K562 (cell line): ENCODE measurements at regions not wholly inside any gene's neighbourhood (a gene's known extent, or its start where the extent isn't known, plus 50 kb on each side); places are given as distances from the start of the nearest gene placed in this dataset.

Experiments
- TRIM28 ChIP-seq: fragments of 450-650 bp; IDR thresholded peaks from 2 replicates; pipeline ENCODE4 v1.6.1; 2017
- TF ChIP-seq, protein P1 (sequence below), 2 experiments: fragments of 450-650 bp in 1 of 2; sonication (generic) in 1 of 2; formaldehyde crosslinking in 1 of 2; IDR thresholded peaks; 2 replicates each; pipeline versions ENCODE4 v1.7.1 to v1.9.0; 2016 to 2022; ENCODE audit warnings: inconsistent platforms in 1 of 2, mild to moderate bottlenecking in 1 of 2, missing genetic modification reagents in 1 of 2

DNA sequence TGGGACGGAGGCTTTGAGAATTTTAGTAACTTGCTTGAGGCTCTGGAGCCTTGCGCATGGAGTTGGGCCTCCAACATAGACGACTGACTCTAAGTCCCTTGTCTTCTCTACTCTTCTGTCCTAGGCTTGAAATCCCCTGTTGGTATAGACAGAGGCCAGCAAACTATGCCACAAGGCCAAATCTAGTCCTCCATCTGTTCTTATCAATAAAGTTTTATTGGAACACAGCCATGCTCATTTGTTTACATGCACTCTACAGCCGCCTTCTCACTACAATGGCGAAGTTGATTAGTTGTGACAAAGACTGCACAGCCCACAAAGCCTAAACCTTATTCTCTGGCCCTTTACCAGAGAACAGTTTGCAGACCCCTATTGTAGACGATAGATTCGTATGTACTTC lies 174.1 kb upstream of the ZFP64 start (continued):
- TF ChIP-seq, protein P1, sequence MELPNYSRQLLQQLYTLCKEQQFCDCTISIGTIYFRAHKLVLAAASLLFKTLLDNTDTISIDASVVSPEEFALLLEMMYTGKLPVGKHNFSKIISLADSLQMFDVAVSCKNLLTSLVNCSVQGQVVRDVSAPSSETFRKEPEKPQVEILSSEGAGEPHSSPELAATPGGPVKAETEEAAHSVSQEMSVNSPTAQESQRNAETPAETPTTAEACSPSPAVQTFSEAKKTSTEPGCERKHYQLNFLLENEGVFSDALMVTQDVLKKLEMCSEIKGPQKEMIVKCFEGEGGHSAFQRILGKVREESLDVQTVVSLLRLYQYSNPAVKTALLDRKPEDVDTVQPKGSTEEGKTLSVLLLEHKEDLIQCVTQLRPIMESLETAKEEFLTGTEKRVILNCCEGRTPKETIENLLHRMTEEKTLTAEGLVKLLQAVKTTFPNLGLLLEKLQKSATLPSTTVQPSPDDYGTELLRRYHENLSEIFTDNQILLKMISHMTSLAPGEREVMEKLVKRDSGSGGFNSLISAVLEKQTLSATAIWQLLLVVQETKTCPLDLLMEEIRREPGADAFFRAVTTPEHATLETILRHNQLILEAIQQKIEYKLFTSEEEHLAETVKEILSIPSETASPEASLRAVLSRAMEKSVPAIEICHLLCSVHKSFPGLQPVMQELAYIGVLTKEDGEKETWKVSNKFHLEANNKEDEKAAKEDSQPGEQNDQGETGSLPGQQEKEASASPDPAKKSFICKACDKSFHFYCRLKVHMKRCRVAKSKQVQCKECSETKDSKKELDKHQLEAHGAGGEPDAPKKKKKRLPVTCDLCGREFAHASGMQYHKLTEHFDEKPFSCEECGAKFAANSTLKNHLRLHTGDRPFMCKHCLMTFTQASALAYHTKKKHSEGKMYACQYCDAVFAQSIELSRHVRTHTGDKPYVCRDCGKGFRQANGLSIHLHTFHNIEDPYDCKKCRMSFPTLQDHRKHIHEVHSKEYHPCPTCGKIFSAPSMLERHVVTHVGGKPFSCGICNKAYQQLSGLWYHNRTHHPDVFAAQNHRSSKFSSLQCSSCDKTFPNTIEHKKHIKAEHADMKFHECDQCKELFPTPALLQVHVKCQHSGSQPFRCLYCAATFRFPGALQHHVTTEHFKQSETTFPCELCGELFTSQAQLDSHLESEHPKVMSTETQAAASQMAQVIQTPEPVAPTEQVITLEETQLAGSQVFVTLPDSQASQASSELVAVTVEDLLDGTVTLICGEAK (IDR thresholded peaks at IDR 0.05), result peak; percentile 86
- TF ChIP-seq, protein P1 (CRISPR knock-in tag; IDR thresholded peaks at IDR 0.05), result peak; percentile 57; the same call in 1 of the 2 replicates
- no peak for TF ChIP-seq TRIM28
